A673 (cell line): ENCODE measurements at regions not wholly inside any gene's neighbourhood (a gene's known extent, or its start where the extent isn't known, plus 50 kb on each side); places are given as distances from the start of the nearest gene placed in this dataset.

Experiments used
- EZH2 ChIP-seq: fragments of 200-600 bp; sonication (generic); IDR thresholded peaks from 2 replicates; pipeline ENCODE4 v1.6.1; 2017; ENCODE audit warnings: borderline replicate concordance, low read depth, mild to moderate bottlenecking, mixed read lengths, antibody characterized with exemption, low read length; ENCODE audit not compliant: poor library complexity, severe bottlenecking
- TF ChIP-seq, protein P1 (sequence below): fragments of 300-800, 200-600 bp; sonication (generic); conservative IDR thresholded peaks from 2 replicates; pipeline ENCODE4 v1.5.1; 2017; ENCODE audit warnings: low read depth, mild to moderate bottlenecking, antibody characterized with exemption, low read length, moderate library complexity, mixed read lengths

DNA sequence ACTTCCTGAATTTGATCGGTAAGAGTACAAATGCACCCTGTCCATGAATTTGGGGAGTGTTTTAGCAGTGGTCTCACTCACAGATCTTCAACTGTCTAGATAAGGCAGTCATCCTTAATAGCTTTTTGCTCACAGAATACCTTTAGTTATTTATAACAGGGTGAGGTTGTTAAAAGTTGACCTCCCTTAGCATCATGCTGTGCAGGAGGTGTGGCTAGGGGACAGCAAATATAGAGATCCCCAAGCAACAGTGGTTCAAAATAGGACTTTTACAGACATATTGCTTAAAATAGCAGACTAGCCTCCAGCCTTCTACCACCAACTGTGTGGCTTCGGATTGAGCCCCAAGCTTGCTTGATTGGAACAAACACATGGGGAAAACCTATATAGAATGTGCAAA is 724.4 kb downstream of the TLE1 start:
- TF ChIP-seq, protein P1, sequence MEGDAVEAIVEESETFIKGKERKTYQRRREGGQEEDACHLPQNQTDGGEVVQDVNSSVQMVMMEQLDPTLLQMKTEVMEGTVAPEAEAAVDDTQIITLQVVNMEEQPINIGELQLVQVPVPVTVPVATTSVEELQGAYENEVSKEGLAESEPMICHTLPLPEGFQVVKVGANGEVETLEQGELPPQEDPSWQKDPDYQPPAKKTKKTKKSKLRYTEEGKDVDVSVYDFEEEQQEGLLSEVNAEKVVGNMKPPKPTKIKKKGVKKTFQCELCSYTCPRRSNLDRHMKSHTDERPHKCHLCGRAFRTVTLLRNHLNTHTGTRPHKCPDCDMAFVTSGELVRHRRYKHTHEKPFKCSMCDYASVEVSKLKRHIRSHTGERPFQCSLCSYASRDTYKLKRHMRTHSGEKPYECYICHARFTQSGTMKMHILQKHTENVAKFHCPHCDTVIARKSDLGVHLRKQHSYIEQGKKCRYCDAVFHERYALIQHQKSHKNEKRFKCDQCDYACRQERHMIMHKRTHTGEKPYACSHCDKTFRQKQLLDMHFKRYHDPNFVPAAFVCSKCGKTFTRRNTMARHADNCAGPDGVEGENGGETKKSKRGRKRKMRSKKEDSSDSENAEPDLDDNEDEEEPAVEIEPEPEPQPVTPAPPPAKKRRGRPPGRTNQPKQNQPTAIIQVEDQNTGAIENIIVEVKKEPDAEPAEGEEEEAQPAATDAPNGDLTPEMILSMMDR: no peak
- TF ChIP-seq EZH2: no peak
